NCI-H1048 (cell line): ENCODE measurements at regions not wholly inside any gene's neighbourhood (a gene's known extent, or its start where the extent isn't known, plus 50 kb on each side); places are given as distances from the start of the nearest gene placed in this dataset.
"Not testable (repeated sequence)": the region's sequence is repeated elsewhere in the genome, so short reads cannot be mapped to it uniquely, and the experiment has no call there.

Experiments used
- DNase-seq: peaks from one replicate; lab custom pipeline; 2025; lab: John Stamatoyannopoulos, UW

DNA sequence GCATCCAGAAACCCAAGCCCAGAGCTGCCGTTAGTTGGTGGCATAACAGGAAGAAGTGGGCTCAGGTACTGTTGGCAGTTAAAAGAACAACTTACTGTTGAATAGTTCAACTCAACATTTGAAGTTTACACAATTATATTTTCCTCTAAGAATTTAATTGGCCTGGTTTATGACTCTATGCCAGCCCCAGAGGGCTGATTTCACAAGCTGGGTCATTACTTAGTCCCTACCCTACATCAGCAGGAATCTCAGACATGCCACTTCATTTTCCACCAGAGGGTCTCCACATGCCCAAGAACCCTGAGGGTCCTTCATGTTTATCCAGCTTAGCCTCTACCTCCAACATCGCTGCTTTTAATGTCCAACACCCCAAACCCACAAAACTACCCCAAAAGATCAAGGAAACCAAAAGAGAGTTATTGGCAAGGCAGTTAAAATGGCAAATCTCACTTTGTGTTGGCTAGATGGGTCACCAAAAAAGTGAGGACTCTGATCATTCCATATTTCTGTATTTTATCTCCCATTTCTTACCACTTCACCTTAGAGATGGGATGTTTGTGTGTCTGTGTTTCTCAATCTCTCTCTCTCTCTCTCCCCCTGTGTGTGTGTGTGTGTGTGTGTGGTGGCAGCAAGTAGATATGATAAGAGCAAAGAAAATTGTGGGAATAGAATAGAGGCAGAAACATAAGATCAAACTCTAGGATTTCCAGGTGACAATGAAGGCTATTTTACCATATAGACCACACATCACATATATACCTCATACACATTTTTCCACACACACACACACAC is 112.5 kb upstream of the TBX18 start:
- no peak for DNase-seq

DNA sequence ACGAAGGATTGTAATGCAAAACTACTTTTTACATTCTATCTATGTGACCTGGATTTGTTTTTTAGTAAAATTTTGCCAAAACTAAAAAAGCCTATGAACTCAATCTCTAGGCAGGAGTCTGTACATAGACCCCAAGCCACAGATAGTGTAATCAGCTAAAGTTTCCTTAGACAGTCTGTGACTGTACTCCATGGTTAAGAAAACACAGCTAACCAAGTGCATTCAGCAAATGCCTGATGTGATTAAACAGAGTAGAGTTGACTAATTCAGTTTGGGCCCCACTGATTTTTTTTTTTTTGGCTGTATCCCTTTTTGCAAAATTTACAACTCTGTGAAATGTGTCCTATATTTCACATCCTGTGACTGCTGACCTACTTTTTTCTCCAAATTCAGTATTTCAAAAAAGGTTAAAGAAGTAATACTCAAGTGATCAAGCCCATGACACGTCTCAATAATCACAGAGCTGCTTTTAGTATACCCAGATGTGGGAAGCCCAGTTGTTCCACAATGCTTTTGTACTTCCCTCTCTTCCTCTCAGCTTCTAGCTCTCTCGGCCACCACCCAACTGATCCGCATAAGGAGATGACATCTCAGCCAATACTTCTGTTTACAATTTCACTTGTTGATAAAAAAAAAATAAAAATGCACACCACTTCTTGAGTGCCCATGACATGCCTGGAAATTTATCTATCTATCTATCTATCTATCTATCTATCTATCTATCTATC is 108.8 kb upstream of the TBX18 start:
- DNase-seq, result no peak

DNA sequence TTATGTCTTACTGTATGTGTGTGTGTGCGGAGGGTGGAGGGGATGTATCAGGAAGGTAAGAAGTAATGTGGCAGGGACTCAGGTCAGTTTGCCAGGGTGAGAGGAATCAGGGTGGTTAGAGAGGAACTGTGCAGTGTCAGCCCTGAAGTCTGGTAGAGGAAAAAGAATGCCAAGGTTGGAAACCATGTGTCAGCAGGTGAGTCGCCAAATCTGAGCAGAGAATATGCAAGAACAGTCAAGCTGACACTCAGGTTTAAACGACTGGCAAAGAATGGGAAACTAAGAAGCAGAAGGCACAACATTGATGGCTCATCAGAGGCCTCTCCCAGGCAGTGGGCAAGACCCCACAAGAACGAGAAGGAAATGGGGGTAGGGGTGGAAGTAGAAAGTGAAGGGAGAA is 107.5 kb upstream of the TBX18 start:
- DNase-seq, result no peak

DNA sequence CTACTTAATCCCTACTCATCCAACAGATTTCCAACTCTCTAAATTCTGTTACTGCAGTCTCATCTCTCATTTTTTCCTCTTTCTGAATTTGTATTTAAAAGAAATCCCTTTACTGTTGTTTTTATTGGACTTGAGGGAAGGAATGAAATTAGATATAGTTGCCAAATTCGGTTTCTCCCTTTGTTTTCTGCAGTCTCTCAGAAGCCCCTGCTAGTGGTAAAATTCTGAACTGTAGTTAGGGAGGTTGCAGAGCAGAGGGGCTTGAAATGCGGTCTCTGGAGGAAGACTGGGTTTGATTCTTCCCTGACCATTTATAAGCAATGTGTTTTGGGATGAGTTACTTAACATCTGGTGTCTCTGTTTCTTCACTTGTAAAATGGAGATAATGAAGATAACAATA is 106.3 kb upstream of the TBX18 start:
- DNase-seq, result no peak

DNA sequence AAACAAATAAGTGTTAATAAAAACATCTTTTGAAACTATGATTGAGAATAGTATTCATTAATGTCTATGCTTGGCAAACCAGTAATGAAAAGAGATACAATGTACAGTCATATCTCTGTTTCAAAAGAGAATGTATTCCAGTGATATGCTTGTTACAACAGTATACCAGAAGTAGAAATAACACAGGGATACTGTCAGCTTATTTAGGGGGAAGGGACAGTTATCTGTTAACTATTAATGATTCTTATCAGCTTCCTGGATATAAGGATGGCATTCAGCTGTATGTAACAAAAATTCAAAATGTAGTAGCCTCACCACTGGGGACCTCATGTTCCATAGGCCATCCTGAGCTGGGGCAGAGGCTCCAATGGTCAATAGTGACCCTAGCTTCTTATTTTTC is 103.8 kb upstream of the TBX18 start:
- no peak for DNase-seq

DNA sequence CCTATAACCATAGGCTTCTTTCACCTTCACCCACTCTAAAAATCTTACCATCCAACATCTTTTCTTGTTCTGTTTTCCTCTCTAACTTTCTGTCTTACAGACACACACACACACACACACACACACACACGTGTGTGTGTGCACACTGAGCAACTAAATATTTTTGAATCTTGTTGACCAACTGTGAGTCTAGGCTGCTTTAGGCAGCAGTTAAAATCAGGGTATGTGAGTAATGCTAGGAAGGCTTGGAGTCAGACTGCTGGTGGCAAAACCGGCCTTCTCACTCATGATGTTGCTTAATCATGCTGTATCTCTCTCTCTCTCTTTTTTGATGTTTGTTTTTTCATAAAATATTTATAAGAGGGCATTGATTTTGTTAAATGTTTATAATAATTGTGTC is 103.1 kb upstream of the TBX18 start:
- no peak for DNase-seq

DNA sequence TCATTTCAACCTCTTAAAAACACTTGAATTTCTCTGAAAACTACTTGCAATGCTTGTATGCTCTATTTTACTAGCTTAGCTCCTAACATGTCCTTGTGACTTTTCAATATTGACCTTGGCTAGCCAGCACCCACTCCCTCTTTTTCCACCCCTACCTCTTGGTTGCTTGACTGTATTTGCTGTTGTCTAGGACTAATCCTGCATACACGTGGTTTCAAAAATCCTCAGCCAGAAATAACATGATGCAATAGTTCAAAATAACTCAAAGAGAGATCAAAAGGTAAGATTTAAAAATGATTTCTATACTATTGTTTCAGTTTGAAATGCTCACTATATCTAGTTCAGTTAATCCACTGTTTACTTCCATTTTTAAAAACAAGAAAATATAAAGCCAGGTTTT is 102.3 kb upstream of the TBX18 start:
- DNase-seq, result no peak

DNA sequence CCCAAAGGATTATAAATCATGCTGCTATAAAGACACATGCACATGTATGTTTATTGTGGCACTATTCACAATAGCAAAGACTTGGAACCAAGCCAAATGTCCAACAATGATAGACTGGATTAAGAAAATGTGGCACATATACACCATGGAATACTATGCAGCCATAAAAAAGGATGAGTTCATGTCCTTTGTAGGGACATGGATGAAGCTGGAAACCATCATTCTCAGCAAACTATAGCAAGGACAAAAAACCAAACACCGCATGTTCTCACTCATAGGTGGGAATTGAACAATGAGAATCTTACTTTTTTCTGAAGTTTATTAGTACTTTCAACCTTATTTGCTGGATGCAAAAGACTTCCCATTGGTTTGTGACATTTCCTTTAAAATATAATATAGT is 101.0 kb upstream of the TBX18 start:
- DNase-seq, result not testable (repeated sequence)

DNA sequence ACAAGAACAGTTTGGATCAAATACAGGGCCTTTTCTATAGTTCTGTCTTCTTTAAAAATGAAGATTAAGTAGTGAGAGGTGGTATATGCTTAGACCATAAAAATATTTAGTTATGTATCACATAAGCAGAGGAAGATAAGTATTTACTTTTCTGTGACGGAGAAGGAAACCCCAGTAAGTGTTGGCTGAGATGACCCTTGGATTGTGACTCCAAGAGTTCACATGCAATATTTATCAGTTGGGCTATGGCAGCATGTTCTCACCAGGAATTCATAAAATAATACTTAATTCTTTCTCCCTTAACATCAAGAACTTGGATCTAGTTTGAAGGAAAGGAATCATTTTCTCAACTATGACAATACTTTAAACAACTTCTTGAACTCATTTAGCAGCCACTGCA is 98.4 kb upstream of the TBX18 start:
- DNase-seq, result no peak

DNA sequence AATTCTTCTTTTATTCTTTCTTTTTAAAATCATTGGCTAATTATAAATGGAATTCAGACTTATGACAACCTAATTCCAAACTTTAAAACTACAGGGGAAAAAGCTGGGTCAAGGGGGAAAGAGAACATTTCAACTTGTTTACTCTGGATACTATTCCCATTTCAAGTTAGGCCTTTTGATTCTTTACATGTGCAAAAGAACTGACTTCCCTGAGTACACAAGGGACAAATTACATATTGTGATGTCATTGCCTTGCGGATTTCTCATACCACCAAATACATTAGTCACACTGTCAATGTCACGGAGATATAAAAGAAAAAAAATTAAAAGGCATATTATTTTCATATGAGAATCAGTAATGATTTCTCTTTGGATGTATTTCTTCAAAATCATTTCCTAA is 96.5 kb upstream of the TBX18 start:
- DNase-seq, result no peak

DNA sequence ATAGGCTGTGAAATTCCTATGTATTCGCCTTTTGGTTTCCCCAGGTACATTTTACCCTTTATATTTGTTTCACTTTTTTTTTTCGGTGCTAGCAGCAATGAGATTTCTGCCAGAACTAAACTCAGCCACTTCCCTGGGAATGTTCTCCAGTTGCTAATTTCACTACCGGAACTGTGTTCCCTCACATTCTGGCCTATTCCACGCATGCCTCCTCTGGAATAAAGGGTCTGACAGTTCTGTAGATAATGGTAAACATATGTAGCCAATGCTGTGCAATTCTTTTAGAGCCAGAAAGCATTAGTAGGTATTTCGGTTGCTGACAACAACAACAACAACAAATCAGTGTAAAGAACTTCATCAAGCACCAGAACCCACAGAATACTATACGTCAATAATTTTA is 96.1 kb upstream of the TBX18 start:
- no peak for DNase-seq

DNA sequence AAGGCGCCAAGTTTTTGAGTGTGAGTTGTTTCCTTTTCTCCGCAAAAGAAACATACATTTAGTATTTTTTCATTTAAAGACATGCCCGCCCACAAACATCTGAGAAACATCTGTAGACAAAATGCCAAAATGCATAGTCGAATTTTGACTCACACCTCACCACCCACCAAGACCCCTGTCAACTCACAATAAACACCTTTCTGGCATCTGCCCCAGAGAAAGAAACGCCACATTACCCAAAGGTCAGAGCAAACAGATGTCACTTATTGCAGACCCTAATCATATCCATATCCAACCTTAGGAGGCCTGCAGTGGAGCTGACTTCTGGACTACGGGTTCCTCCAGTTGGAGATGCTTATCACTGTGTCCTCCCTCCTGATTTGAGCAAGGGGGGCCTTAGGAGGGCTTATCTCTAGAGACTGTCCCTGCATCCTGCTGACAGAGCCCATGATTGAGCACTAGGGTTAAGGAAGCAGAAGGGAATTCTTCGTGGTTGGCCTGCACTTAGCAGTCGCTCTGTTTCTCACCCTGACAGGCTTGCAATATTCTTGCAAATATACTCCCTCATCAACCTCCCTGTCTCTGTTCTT is 90.5 kb upstream of the TBX18 start:
- no peak for DNase-seq

DNA sequence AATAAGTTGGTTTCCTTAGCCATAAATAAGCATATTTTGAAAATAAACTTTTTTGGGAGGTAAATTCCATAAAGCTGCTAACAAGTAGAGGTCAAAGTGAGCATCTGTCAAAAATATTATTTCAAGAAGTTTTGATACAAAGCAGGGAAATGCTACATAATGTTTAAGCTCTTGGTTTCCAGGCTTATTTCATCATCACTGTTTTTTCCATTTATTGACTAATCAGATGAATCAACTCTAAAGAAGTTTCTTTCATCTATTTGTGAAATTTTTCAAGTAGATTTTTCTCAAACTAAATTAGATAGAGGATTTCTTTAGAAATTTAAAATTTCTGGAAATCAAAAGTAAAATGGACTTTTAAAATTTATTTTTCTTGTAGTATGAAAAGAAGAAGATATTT is 89.5 kb upstream of the TBX18 start:
- no peak for DNase-seq

DNA sequence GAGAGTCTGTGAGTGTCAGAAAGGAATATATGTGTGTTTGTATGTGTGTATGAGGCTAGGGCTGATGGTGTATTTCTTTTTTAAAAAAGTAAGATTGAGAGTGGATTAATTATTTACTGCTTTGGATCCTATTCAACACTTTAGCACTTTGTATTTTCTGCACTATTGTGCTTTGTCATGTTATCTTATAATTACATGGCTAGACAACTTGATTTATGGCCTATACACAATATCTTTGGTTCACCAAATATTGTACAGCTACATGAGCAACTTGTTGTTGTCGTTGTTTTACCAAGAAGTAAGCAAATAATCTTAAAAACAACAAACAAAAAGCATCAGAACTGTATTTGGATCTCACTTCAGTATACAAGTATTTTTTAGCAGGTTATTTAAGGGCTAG is 84.6 kb upstream of the TBX18 start:
- no peak for DNase-seq

DNA sequence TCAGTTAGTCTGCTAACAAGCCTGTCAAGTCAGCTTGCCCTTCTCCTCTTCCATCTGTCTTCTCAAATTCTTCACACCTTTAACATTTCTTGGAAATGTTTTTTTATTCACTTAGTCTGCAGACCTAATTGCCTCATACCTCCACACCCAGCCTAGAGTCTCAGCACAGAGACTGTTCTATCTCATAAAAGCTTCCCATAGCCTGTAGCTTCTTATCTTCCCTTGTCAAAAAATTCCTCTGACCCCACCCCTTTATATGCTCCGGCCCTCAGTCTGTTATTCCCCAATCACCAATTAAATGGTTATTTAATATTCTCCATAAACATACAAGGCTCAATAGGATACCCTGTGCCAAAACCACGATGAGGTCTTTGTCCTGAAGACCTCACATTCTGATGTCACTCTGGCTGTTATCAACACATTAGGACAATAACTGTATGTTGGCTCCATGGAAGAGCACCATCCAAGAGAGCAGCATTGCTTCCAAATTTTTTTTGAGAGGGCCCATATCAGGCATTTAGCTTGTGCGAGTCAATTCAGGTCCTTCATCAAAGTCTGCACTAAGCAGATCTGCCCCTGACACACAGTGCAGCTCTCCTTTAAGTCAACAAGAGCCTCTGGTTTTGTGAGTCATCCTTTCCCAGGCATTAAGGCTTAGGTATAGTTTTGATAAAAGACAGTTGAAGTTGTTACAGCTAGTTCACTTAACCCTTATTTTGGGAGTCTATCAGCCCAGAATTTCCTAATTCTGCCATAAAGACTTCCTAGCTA is 83.2 kb upstream of the TBX18 start:
- no peak for DNase-seq

DNA sequence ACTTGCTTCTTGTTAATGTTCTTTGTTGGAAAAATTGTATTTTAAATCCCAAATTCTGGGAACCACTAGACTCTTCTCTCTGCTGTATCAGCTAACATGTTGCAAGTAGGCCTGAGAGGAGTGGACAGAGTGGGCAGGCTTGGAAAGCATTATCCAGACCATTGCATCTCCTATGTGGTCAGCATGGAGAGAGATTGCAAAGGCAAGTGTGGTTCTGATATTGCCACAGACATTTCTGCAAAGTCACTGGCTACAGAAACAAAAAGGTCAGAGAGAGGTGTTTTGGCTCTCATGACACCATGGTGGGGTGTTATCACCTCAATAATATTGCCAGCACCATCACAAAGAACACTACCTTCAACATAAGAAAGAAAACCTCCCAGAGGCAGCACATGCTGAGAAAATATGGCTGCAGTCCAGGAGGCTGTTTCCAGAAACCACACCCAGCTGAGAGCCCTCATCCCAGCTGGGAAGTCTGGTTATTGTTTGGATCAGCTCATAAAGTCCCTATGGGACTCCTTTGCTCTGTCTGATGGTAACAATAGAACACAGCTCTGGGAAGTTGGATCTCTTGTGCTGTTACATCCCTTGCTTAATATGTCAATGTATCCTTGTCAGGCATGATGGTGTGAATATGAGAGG is 78.2 kb upstream of the TBX18 start:
- DNase-seq, result no peak

DNA sequence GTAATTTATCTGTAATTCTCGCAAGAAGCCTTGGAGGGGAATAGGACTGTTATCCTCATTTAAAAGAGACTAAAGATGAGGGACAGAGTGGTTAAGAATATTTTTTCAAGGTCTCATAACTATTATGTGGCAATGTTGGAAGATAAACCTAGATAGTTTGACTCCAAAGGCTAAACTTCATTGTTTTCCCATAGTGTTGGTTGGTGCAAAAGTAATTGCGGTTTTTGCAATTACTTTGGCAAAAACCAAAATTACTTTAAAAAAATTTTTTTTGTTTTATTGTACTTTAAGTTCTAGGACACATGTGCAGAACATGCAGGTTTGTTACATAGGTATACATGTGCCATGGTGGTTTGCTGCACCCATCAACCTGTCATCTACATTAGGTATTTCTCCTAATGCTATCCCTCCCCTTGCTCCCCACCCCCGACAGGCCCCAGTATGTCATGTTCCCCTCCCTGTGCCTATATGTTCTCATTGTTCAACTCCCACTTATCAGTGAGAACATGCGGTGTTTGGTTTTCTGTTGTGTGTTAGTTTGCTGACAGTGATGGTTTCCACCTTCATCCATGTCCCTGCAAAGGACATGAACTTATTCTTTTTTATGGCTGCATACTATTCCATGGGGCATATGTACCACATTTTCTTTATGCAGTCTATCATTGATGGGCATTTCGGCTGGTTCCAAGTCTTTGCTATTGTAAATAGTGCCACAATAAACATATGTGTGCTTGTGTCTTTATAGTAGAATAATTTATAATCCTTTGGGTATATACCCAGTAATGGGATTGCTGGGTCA is 72.9 kb upstream of the TBX18 start:
- not testable (repeated sequence) for DNase-seq

DNA sequence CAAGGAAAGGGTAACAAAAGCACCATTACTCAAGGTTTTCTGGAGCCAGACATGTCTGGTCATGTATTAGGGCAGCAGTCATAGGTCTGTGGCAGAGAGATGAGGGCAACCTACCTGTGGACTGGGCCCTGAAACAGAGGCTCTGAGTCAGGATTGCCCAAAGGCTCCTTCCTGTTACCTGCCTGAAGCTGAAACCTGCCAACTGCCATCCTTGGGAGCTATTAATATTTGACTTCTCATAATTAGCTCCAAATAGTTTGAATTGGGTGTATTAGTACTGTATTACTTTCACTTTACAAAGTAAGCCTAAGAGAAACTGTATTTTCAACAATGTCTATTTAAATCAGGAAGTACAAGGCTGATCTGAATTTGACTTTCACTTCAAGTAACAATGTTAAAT is 72.0 kb upstream of the TBX18 start:
- DNase-seq, result no peak

DNA sequence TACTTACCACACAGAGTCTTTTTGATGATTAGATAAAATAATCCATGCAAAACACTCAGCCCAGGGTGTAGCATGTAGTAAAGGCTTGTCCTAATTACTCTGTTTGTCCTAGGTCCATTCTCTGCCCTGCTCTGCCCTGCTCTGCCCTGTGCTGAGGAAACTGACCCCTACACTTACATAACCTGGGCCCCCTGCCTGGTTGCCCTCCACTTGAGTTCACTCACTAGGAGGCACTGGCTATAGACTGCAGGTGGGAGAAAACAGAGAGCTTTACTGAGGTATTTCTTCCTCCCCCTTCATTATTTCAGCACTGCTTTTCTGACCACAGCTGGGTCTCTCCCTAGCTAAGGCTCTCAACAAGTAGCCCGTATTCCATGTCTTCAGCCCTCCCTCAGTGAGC is 70.9 kb upstream of the TBX18 start:
- DNase-seq, result no peak

DNA sequence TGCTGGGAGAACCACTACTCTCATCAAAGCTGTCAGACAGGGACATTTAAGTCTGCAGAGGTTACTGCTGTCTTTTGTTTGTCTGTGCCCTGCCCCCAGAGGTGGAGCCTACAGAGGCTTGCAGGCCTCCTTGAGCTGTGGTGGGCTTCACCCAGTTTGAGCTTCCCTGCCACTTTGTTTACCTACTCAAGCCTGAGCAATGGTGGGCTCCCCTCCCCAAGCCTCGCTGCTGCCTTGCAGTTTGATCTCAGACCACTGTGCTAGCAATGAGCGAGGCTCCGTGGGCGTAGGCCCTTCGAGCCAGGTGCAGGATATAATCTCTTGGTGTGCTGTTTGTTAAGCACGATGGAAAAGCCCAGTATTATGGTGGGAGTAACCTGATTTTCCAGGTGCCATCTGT is 67.5 kb upstream of the TBX18 start:
- not testable (repeated sequence) for DNase-seq

DNA sequence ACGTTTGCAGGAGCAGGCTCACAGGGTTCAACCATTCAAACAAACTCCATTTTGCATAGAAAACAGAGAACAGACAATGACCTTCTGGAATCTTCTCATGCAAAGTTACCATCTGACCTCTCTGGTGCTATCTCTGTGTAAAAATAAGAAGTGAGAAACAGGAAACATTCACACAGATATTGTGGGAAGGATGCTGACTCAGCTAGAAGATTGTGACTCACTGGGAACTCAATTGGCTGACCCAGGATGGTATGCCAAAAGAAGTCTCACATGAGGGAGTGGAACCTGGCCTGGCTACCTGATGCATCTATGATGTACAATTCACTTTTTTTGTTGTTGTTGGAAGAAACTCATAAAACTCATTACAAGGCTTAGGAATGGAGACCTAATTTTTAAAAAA is 61.1 kb upstream of the TBX18 start:
- DNase-seq, result no peak
